ENCODE measurements at regions not wholly inside any gene's neighbourhood (a gene's known extent, or its start where the extent isn't known, plus 50 kb on each side); places are given as distances from the start of the nearest gene placed in this dataset.

- no peak overlapping the region for H3K4me3 ChIP-seq
- intact Hi-C loops (cut with DNase I): no loop called here
- H3K27ac ChIP-seq: no peak overlapping the region
- WGBS, 2 donors: 71 to 77% methylated on average over 12 of the region's 12 CpGs
- H3K27me3 ChIP-seq: peaks cover 0 to 12% (median 0%) of the 10 kb centered on the region in 7 donors
- no peaks in the 10 kb centered on the region for H3K36me3 ChIP-seq
- DNase-seq (no peak), ATAC-seq (no peak)
- TF ChIP-seq CTCF (IDR thresholded peaks at IDR 0.05): no peak
- H3K4me1 ChIP-seq: peaks cover 0 to 8% (median 0%) of the 10 kb centered on the region in 9 donors
- no peaks in the 10 kb centered on the region for H3K9me3 ChIP-seq
Observed at GRCh38 chr2:219852626-219853025, 225.2 kb downstream of the SLC4A3 start.

- no peak overlapping the region for H3K27ac ChIP-seq
- WGBS, 2 donors: 85 to 87% methylated on average over 3 of the region's 3 CpGs
Observed at GRCh38 chr2:219856602-219857001, 229.2 kb downstream of the SLC4A3 start.

GRCh38 chr2:219857751-219858150 lies 230.3 kb downstream of the SLC4A3 start:
- no peak for TF ChIP-seq CTCF (IDR thresholded peaks at IDR 0.05)
- 71 to 76% methylated on average over 4 of the region's 4 CpGs for WGBS, 2 donors
- Histone ChIP-seq H3K27ac (no peak overlapping the region), H3K9me3 (no peaks in the 10 kb centered on the region), H3K4me3 (no peak overlapping the region), H3K27me3 (peaks cover 0 to 9% (median 0%) of the 10 kb centered on the region in 7 donors), H3K4me1 (no peaks in the 10 kb centered on the region), H3K36me3 (no peaks in the 10 kb centered on the region)
- DNase-seq (no peak), ATAC-seq (no peak)
- intact Hi-C loops (cut with DNase I): no loop called here

More at GRCh38 chr2:219856602-219857001, 229.2 kb downstream of the SLC4A3 start:
- intact Hi-C loops (cut with DNase I): no loop called here
- TF ChIP-seq CTCF (IDR thresholded peaks at IDR 0.05): no peak
- H3K36me3 ChIP-seq: no peaks in the 10 kb centered on the region
- H3K27me3 ChIP-seq: peaks cover 0 to 12% (median 0%) of the 10 kb centered on the region in 7 donors
- no peak for ATAC-seq
- no peaks in the 10 kb centered on the region for H3K9me3 ChIP-seq
- no peak for DNase-seq
- H3K4me1 ChIP-seq: peaks cover 0 to 7% (median 0%) of the 10 kb centered on the region in 9 donors
- H3K4me3 ChIP-seq: no peak overlapping the region

GRCh38 chr2:219861307-219861706 lies 233.9 kb downstream of the SLC4A3 start:
- Histone ChIP-seq H3K4me3 (no peak overlapping the region), H3K27ac (no peak overlapping the region), H3K36me3 (no peaks in the 10 kb centered on the region), H3K4me1 (no peaks in the 10 kb centered on the region), H3K9me3 (no peaks in the 10 kb centered on the region), H3K27me3 (peaks cover 0 to 3% (median 0%) of the 10 kb centered on the region in 7 donors)
- ATAC-seq (no peak), DNase-seq (no peak)
- 85 to 87% methylated on average over 3 of the region's 3 CpGs for WGBS, 2 donors
- intact Hi-C loops (cut with DNase I): no loop called here
- no peak for TF ChIP-seq CTCF (IDR thresholded peaks at IDR 0.05)

Measured in heart right ventricle (tissue), 16 donors.